H9 (cell line): ENCODE measurements at regions not wholly inside any gene's neighbourhood (a gene's known extent, or its start where the extent isn't known, plus 50 kb on each side); places are given as distances from the start of the nearest gene placed in this dataset.

ENCODE experiments used
- DNase-seq: peaks from one replicate; pipeline ENCODE4 v3.0.0-alpha.2; 2017
- H2AFZ ChIP-seq: one replicate; pipeline ENCODE4 v1.6.1; 2013; ENCODE audit warnings: mild to moderate bottlenecking, low read length, control low read depth, moderate library complexity
- H2AK5ac ChIP-seq: 2 replicates; pipeline ENCODE4 v1.6.1; 2013; ENCODE audit warnings: low read length, control low read depth, mixed read lengths; ENCODE audit not compliant: insufficient read length
- H2BK120ac ChIP-seq: one replicate; pipeline ENCODE4 v1.6.1; 2013; ENCODE audit warnings: low read depth, mild to moderate bottlenecking, low read length, control low read depth, inconsistent platforms; ENCODE audit not compliant: poor library complexity, severe bottlenecking
- H2BK12ac ChIP-seq: 2 replicates; pipeline ENCODE4 v1.6.1; 2013; ENCODE audit warnings: low read length, control low read depth, mixed read lengths, low read depth; ENCODE audit not compliant: insufficient read length
- H2BK15ac ChIP-seq: 2 replicates; pipeline ENCODE4 v1.6.1; 2013; ENCODE audit warnings: low read depth, low read length, control low read depth
- H2BK20ac ChIP-seq: one replicate; pipeline ENCODE4 v1.6.1; 2013; ENCODE audit warnings: low read depth, mild to moderate bottlenecking, low read length, control low read depth, inconsistent platforms; ENCODE audit not compliant: poor library complexity, severe bottlenecking
- H2BK5ac ChIP-seq: 2 replicates; pipeline ENCODE4 v1.6.1; 2013; ENCODE audit warnings: low read length, control low read depth, mixed read lengths; ENCODE audit not compliant: insufficient read length
- H3K14ac ChIP-seq: 2 replicates; pipeline ENCODE4 v1.6.1; 2013; ENCODE audit warnings: low read length, control low read depth; ENCODE audit not compliant: insufficient read depth
- H3K18ac ChIP-seq: 2 replicates; pipeline ENCODE4 v1.6.1; 2013; ENCODE audit warnings: low read depth, mild to moderate bottlenecking, mixed read lengths, low read length, control low read depth; ENCODE audit not compliant: insufficient read length
- H3K23ac ChIP-seq: 2 replicates; pipeline ENCODE4 v1.6.1; 2013; ENCODE audit warnings: low read length, control low read depth, mixed read lengths, low read depth; ENCODE audit not compliant: insufficient read length
- H3K23me2 ChIP-seq: 2 replicates; pipeline ENCODE4 v1.6.1; 2013; ENCODE audit warnings: low read depth, mild to moderate bottlenecking, mixed read lengths, low read length, control low read depth; ENCODE audit not compliant: insufficient read length, poor library complexity, severe bottlenecking
- H3K27ac ChIP-seq: 2 replicates; pipeline ENCODE4 v1.5.1; 2013; ENCODE audit warnings: low read length, control low read depth, mixed read lengths, low read depth; ENCODE audit not compliant: insufficient read length
- H3K27me3 ChIP-seq: 2 replicates; pipeline ENCODE4 v1.6.1; 2013; ENCODE audit warnings: low read length, control low read depth, inconsistent platforms; ENCODE audit not compliant: insufficient read depth
- H3K4ac ChIP-seq: 2 replicates; pipeline ENCODE4 v1.6.1; 2013; ENCODE audit warnings: low read depth, mild to moderate bottlenecking, control low read depth, inconsistent platforms, low read length, moderate library complexity
- H3K4me1 ChIP-seq: 2 replicates; pipeline ENCODE4 v1.6.1; 2013; ENCODE audit warnings: low read length, control low read depth, inconsistent platforms; ENCODE audit not compliant: insufficient read depth
- H3K4me2 ChIP-seq: 2 replicates; pipeline ENCODE4 v1.6.1; 2013; ENCODE audit warnings: low read length, control low read depth, mixed read lengths; ENCODE audit not compliant: insufficient read length, insufficient read depth
- H3K56ac ChIP-seq: 2 replicates; pipeline ENCODE4 v1.6.1; 2013; ENCODE audit warnings: low read depth, mild to moderate bottlenecking, mixed read lengths, low read length, control low read depth; ENCODE audit not compliant: insufficient read length
- H3K79me1 ChIP-seq: 2 replicates; pipeline ENCODE4 v1.6.1; 2013; ENCODE audit warnings: low read depth, mild to moderate bottlenecking, moderate library complexity, low read length, control low read depth, inconsistent platforms; ENCODE audit not compliant: insufficient read depth, poor library complexity, severe bottlenecking
- H3K79me2 ChIP-seq: 2 replicates; pipeline ENCODE4 v1.6.1; 2013; ENCODE audit warnings: low read length, control low read depth, inconsistent platforms; ENCODE audit not compliant: insufficient read depth
- H3K9ac ChIP-seq: 2 replicates; pipeline ENCODE4 v1.6.1; 2013; ENCODE audit warnings: low read length, control low read depth, mixed read lengths; ENCODE audit not compliant: insufficient read length; ENCODE audit errors: extremely low read depth
- H3K9me3 ChIP-seq: one replicate; pipeline ENCODE4 v1.6.1; 2013; ENCODE audit warnings: low read depth, low read length, inconsistent platforms; ENCODE audit not compliant: control insufficient read depth
- H3T11ph ChIP-seq: one replicate; pipeline ENCODE4 v1.6.1; 2013; ENCODE audit warnings: mild to moderate bottlenecking, low read length, control low read depth, inconsistent platforms
- H4K20me1 ChIP-seq: one replicate; pipeline ENCODE4 v1.6.1; 2013; ENCODE audit not compliant: control insufficient read depth, insufficient read length, insufficient read depth
- H4K5ac ChIP-seq: 2 replicates; pipeline ENCODE4 v1.6.1; 2013; ENCODE audit warnings: low read depth, mild to moderate bottlenecking, mixed read lengths, low read length, control low read depth; ENCODE audit not compliant: insufficient read length
- H4K8ac ChIP-seq: replicated peaks from 2 replicates; pipeline ENCODE4 v1.6.1; 2013; ENCODE audit warnings: low read length, control low read depth, mixed read lengths, low read depth; ENCODE audit not compliant: insufficient read length
- H4K91ac ChIP-seq: 2 replicates; pipeline ENCODE4 v1.6.1; 2013; ENCODE audit warnings: low read depth, mild to moderate bottlenecking, moderate library complexity, mixed read lengths, low read length, control low read depth; ENCODE audit not compliant: insufficient read length
- H3K27ac Mint-ChIP-seq, 3 experiments: 2 replicates in 2 of 3; 3 replicates in 1 of 3; pipeline ENCODE4 v1.8.0; 2020 to 2021; ENCODE audit warnings: mixed read lengths in 3 of 3, mild to moderate bottlenecking in 1 of 3, moderate library complexity in 1 of 3
- H3K27me3 Mint-ChIP-seq: 2 replicates; pipeline ENCODE4 v1.8.0; 2021; ENCODE audit warnings: low read depth, mild to moderate bottlenecking, moderate library complexity, mixed read lengths
- H3K36me3 Mint-ChIP-seq, 3 experiments: 2 replicates in 2 of 3; 3 replicates in 1 of 3; pipeline ENCODE4 v1.8.0; 2020 to 2021; ENCODE audit warnings: low read depth in 3 of 3, mixed read lengths in 3 of 3; ENCODE audit not compliant: insufficient read depth in 1 of 3
- H3K4me1 Mint-ChIP-seq, 2 experiments: 2 replicates each; pipeline ENCODE4 v1.8.0; 2020; ENCODE audit warnings: mixed read lengths in 2 of 2
- H3K4me3 Mint-ChIP-seq, 2 experiments: 2 replicates in 1 of 2; 3 replicates in 1 of 2; pipeline ENCODE4 v1.8.0; 2020 to 2021; ENCODE audit warnings: mild to moderate bottlenecking in 2 of 2, mixed read lengths in 2 of 2, moderate library complexity in 1 of 2
- H3K9me3 Mint-ChIP-seq, 2 experiments: 2 replicates in 1 of 2; 3 replicates in 1 of 2; pipeline ENCODE4 v1.8.0; 2020; ENCODE audit warnings: mild to moderate bottlenecking in 2 of 2, mixed read lengths in 2 of 2, moderate library complexity in 1 of 2
- CTCF ChIP-seq: fragments of 200-600 bp; sonication (generic); conservative IDR thresholded peaks from 3 replicates; pipeline ENCODE4 v1.8.0; 2021; ENCODE audit warnings: antibody characterized with exemption, mild to moderate bottlenecking
- WGBS: extraction: QIAGEN DNeasy Blood & Tissue Kit; methylation state at CpG from one replicate; pipeline ENCODE4 v1.1.7; 2013; ENCODE audit warnings: missing lambda C conversion rate, low lambda C conversion rate, mixed read lengths; ENCODE audit not compliant: insufficient read length; ENCODE audit errors: extremely low coverage; 5-methylcytosine and 5-hydroxymethylcytosine counted together

GRCh38 chr20:11847827-11848226, 69.9 kb upstream of the BTBD3 start:
- Histone ChIP-seq H2BK120ac (no peak overlapping the region), H4K5ac (no peak overlapping the region), H4K20me1 (no peaks in the 10 kb centered on the region), H2AK5ac (no peak overlapping the region), H2BK12ac (no peak overlapping the region), H3K27ac (no peak overlapping the region), H3K4me1 (no peaks in the 10 kb centered on the region), H3K4me2 (no peak overlapping the region), H3K23ac (no peak overlapping the region), H4K91ac (no peak overlapping the region), H3K27me3 (no peaks in the 10 kb centered on the region), H2BK15ac (no peak overlapping the region), H3K9me3 (no peaks in the 10 kb centered on the region), H3K79me2 (no peaks in the 10 kb centered on the region), H3T11ph (no peak overlapping the region), H3K4ac (no peak overlapping the region), H3K14ac (no peak overlapping the region), H4K8ac (no peak overlapping the region), H3K9ac (no peak overlapping the region), H2AFZ (no peak overlapping the region), H3K23me2 (no peaks in the 10 kb centered on the region), H2BK5ac (no peak overlapping the region), H3K18ac (no peak overlapping the region), H2BK20ac (no peak overlapping the region), H3K79me1 (no peaks in the 10 kb centered on the region), H3K56ac (no peak overlapping the region)
- peaks cover 3% of the 10 kb centered on the region; the same call in 1 of the 2 replicates for H3K27me3 Mint-ChIP-seq
- H3K4me3 Mint-ChIP-seq: no peak overlapping the region
- no peaks in the 10 kb centered on the region; a peak in 1 of 5 replicates for H3K9me3 Mint-ChIP-seq
- DNase-seq: no peak
- no peak overlapping the region for H3K27ac Mint-ChIP-seq
- TF ChIP-seq CTCF: no peak
- no peaks in the 10 kb centered on the region; a peak in 1 of 7 replicates for H3K36me3 Mint-ChIP-seq
- H3K4me1 Mint-ChIP-seq: peaks cover 23 to 25% of the 10 kb centered on the region in 2 experiments
- no CpG with 5 or more reads among the region's 2 CpGs for WGBS
